H1 (cell line): ENCODE measurements at regions not wholly inside any gene's neighbourhood (a gene's known extent, or its start where the extent isn't known, plus 50 kb on each side); places are given as distances from the start of the nearest gene placed in this dataset.

Experiments
- E2F6 ChIP-seq: IDR thresholded peaks from 2 replicates; pipeline ENCODE4 v1.6.1; 2012; ENCODE audit warnings: inconsistent platforms
- POU5F1 ChIP-seq: IDR thresholded peaks from 2 replicates; pipeline ENCODE4 v1.6.1; 2011; ENCODE audit warnings: low read depth, mild to moderate bottlenecking, low read length, moderate library complexity
- SIN3A ChIP-seq, 2 experiments: IDR thresholded peaks in 1 of 2; conservative IDR thresholded peaks in 1 of 2; 2 replicates each; pipeline ENCODE4 v1.6.1; 2011 to 2012; ENCODE audit warnings: low read length in 2 of 2, improper control_type of control experiment in 1 of 2, low read depth in 1 of 2, mild to moderate bottlenecking in 1 of 2

GRCh38 chr5:159864885-159865691 is 51.2 kb upstream of the ADRA1B start (continued):
- no peak for TF ChIP-seq E2F6
- TF ChIP-seq SIN3A (conservative IDR thresholded peaks at IDR 0.05 in 1 of 2, IDR thresholded peaks at IDR 0.05 in 1 of 2; ENCODE audit: low read depth in 1 of 2, low read length in 2 of 2) = no peak
- no peak for TF ChIP-seq POU5F1
